Ishikawa (cell line): ENCODE measurements at regions not wholly inside any gene's neighbourhood (a gene's known extent, or its start where the extent isn't known, plus 50 kb on each side); places are given as distances from the start of the nearest gene placed in this dataset.

Experiments
- CREB1 ChIP-seq: IDR thresholded peaks from 2 replicates; pipeline ENCODE4 v1.6.1; 2012; ENCODE audit warnings: low read depth
- EGR1 ChIP-seq: IDR thresholded peaks from 2 replicates; pipeline ENCODE4 v1.6.1; 2012
- EP300 ChIP-seq: IDR thresholded peaks from 2 replicates; pipeline ENCODE4 v1.6.1; 2012; ENCODE audit warnings: borderline replicate concordance
- RAD21 ChIP-seq: IDR thresholded peaks from 2 replicates; pipeline ENCODE4 v1.6.1; 2012; ENCODE audit warnings: low read depth
- REST ChIP-seq: IDR thresholded peaks from 2 replicates; pipeline ENCODE4 v1.6.1; 2012; ENCODE audit warnings: low read depth, mild to moderate bottlenecking
- YY1 ChIP-seq: IDR thresholded peaks from 2 replicates; pipeline ENCODE4 v1.6.1; 2012; ENCODE audit warnings: low read depth

GRCh38 chr10:43781480-43782361 lies 133.0 kb upstream of the ZNF32 start:
- TF ChIP-seq REST (no peak), EGR1 (no peak), EP300 (no peak), CREB1 (no peak), YY1 (no peak), RAD21 (no peak)
